CD4-positive, CD25-positive, alpha-beta regulatory T cell (primary cell): ENCODE measurements at regions not wholly inside any gene's neighbourhood (a gene's known extent, or its start where the extent isn't known, plus 50 kb on each side); places are given as distances from the start of the nearest gene placed in this dataset.

ENCODE experiments used
- ATAC-seq, 2 donors: fragments of 150-1000 bp; cut with Tn5 transposase; one replicate each; pipeline ENCODE4 v1.10.0; 2021; ENCODE audit warnings: low read depth in 2 of 2, moderate number of reproducible peaks in 2 of 2, moderate library complexity in 1 of 2
- DNase-seq, 3 donors: peaks; one replicate each; pipeline versions ENCODE4 v3.0.0 to v3.0.0-alpha.2; 2012 to 2022; ENCODE audit warnings: mixed read lengths in 1 of 3
- H3K27ac ChIP-seq: one replicate; pipeline ENCODE4 v1.7.0; 2013; ENCODE audit warnings: mild to moderate bottlenecking, low read length; ENCODE audit not compliant: insufficient read depth, poor library complexity, severe bottlenecking
- H3K27me3 ChIP-seq: one replicate; pipeline ENCODE4 v1.7.0; 2013; ENCODE audit warnings: low read length; ENCODE audit not compliant: control insufficient read depth, insufficient read depth
- H3K36me3 ChIP-seq: one replicate; pipeline ENCODE4 v1.7.0; 2013; ENCODE audit warnings: mild to moderate bottlenecking, low read length, moderate library complexity; ENCODE audit not compliant: control insufficient read depth, insufficient read depth
- H3K4me1 ChIP-seq: 2 replicates; pipeline ENCODE4 v1.7.0; 2013; ENCODE audit warnings: mild to moderate bottlenecking, low read length; ENCODE audit not compliant: insufficient read depth, control insufficient read depth, poor library complexity, severe bottlenecking
- H3K4me3 ChIP-seq: one replicate; pipeline ENCODE4 v1.7.0; 2013; ENCODE audit warnings: low read depth, mild to moderate bottlenecking, low read length, moderate library complexity
- H3K9me3 ChIP-seq, 2 experiments: 1 replicate in 1 of 2; 2 replicates in 1 of 2; pipeline ENCODE4 v1.7.0; 2013; ENCODE audit warnings: low read length in 2 of 2, mild to moderate bottlenecking in 1 of 2, moderate library complexity in 1 of 2; ENCODE audit not compliant: control insufficient read depth in 2 of 2
- H3K27ac Mint-ChIP-seq, 3 donors: one replicate each; pipeline ENCODE4 v1.8.0; 2020 to 2022; ENCODE audit warnings: mild to moderate bottlenecking in 3 of 3, mixed read lengths in 3 of 3, moderate library complexity in 2 of 3
- H3K27me3 Mint-ChIP-seq: one replicate; pipeline ENCODE4 v1.8.0; 2022; ENCODE audit warnings: mild to moderate bottlenecking, mixed read lengths
- H3K36me3 Mint-ChIP-seq: one replicate; pipeline ENCODE4 v1.8.0; 2020; ENCODE audit warnings: mixed read lengths
- H3K4me1 Mint-ChIP-seq, 4 donors: one replicate each; pipeline ENCODE4 v1.8.0; 2020 to 2022; ENCODE audit warnings: mixed read lengths in 4 of 4, mild to moderate bottlenecking in 1 of 4
- H3K4me3 Mint-ChIP-seq, 4 donors: one replicate each; pipeline ENCODE4 v1.8.0; 2020 to 2022; ENCODE audit warnings: mild to moderate bottlenecking in 4 of 4, mixed read lengths in 4 of 4, moderate library complexity in 3 of 4
- H3K9me3 Mint-ChIP-seq, 7 donors: one replicate each; pipeline ENCODE4 v1.8.0; 2020 to 2022; ENCODE audit warnings: mixed read lengths in 7 of 7, mild to moderate bottlenecking in 3 of 7, moderate library complexity in 2 of 7

- no peak overlapping the region for H3K4me3 ChIP-seq
- H3K27ac Mint-ChIP-seq, result no peak overlapping the region
- peaks cover 20% of the 10 kb centered on the region for H3K27me3 ChIP-seq
- H3K27me3 Mint-ChIP-seq, result peaks cover 49% of the 10 kb centered on the region
- H3K9me3 Mint-ChIP-seq, result peaks cover 0 to 2% (median 0%) of the 10 kb centered on the region in 7 donors
- H3K27ac ChIP-seq, result no peak overlapping the region
- peaks cover 5% of the 10 kb centered on the region for H3K4me1 ChIP-seq
- H3K36me3 Mint-ChIP-seq, result no peaks in the 10 kb centered on the region
- no peak overlapping the region for H3K4me3 Mint-ChIP-seq
- no peaks in the 10 kb centered on the region for H3K9me3 ChIP-seq
- H3K36me3 ChIP-seq, result no peaks in the 10 kb centered on the region
- DNase-seq (no peak), ATAC-seq (no peak)
- peaks cover 0 to 28% (median 2%) of the 10 kb centered on the region in 4 donors for H3K4me1 Mint-ChIP-seq
Measured at GRCh38 chr1:181314010-181314409, 169.3 kb upstream of the CACNA1E start.

- H3K4me3 Mint-ChIP-seq, result no peak overlapping the region
- H3K4me1 ChIP-seq, result peaks cover 5% of the 10 kb centered on the region
- H3K9me3 ChIP-seq, result no peaks in the 10 kb centered on the region
- H3K4me1 Mint-ChIP-seq, result peaks cover 0 to 29% (median 2%) of the 10 kb centered on the region in 4 donors
- ATAC-seq (no peak), DNase-seq (no peak)
- peaks cover 0 to 2% (median 0%) of the 10 kb centered on the region in 7 donors for H3K9me3 Mint-ChIP-seq
- H3K36me3 Mint-ChIP-seq, result no peaks in the 10 kb centered on the region
- H3K27ac ChIP-seq, result no peak overlapping the region
- no peak overlapping the region for H3K27ac Mint-ChIP-seq
- no peak overlapping the region for H3K4me3 ChIP-seq
- peaks cover 29% of the 10 kb centered on the region for H3K27me3 ChIP-seq
- no peaks in the 10 kb centered on the region for H3K36me3 ChIP-seq
- peaks cover 57% of the 10 kb centered on the region for H3K27me3 Mint-ChIP-seq
Measured at GRCh38 chr1:181314959-181315358, 168.4 kb upstream of the CACNA1E start.

DNA sequence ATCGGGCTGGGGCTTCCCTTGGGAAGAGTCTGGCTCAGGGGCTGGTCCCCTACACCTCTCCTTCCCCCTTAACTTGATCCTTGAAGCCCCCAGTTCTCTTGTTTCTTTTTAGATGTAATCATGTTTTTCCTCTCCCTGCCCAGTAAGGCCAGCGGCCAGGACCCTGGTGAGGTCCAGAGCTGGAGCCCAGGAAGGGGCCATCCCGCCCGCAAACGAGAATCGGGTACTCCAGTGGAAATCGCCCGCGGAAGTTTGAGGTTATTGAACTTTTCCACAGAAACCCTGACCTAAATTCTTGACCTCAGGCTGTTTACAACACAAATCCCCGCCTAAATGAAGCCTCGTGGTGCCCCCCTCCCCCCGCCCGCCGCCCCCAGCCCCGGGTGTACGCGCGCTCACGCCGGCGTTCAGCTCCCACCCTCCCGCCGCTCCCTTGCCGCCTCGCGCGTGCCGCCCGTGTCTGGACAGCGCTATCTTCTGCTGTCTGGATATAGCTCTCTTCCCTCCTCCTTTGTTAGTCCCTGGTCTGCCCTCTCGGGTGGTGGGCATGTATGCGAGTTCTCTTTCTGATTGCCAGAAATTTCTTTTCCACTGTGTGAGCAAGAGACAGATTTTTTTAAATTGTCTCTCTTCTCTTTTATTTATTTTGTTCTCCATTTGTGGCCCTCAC, 165.9 kb upstream of the CACNA1E start:
- peaks cover 65% of the 10 kb centered on the region for H3K27me3 Mint-ChIP-seq
- no peak overlapping the region for H3K27ac Mint-ChIP-seq
- H3K27ac ChIP-seq, result no peak overlapping the region
- no peaks in the 10 kb centered on the region for H3K36me3 Mint-ChIP-seq
- peaks cover 34% of the 10 kb centered on the region for H3K27me3 ChIP-seq
- no peak for DNase-seq
- ATAC-seq, result no peak
- peaks cover 0 to 29% (median 2%) of the 10 kb centered on the region in 4 donors for H3K4me1 Mint-ChIP-seq
- no peaks in the 10 kb centered on the region for H3K36me3 ChIP-seq
- H3K4me3 Mint-ChIP-seq, result peak overlapping the region in 3 of 4 donors; percentile 30 to 76 (median 41)
- peaks cover 5% of the 10 kb centered on the region for H3K4me1 ChIP-seq
- no peak overlapping the region for H3K4me3 ChIP-seq
- H3K9me3 Mint-ChIP-seq, result no peaks in the 10 kb centered on the region
- H3K9me3 ChIP-seq, result no peaks in the 10 kb centered on the region

DNA sequence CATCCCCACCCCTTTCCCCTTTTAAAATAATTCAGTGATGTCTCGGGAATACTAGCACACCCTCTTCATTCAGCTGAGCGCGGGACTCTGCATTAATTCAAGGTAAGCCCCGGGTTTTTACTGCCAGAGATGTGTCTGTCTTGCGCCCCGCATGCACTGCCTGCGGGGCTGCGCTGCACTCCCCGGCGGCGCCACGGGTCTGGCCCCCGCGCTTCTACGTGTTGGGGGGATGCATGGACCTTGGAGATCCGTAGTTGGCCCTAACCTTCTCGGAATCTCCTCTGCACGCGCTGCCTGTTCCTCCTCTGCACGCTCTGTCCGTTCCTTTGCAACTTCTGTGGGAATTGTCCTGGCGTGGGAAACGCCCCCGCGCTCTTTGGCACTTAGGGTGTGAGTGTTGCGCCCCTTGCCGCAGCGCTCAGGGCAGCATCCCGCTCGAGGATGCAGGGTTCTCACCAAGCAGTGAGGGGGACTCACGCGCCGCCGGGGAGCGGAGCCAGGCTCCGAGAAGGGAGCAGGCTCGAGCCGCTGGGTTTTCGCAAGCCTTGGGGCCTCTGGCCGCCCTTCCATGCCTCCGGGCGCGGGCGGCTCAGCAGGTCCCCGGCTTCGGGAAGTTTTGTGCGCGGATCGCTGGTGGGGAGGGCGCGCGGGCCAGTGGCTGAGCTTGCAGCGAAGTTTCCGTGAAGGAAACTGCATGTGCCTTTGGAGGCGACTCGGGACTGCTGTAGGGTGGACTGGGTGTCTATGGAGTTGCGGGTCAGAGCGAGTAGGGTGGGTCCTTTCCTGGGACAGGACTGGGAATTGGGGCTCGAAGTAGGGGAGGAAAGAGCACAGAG, 165.1 kb upstream of the CACNA1E start:
- H3K4me3 ChIP-seq, result no peak overlapping the region
- DNase-seq (no peak), ATAC-seq (peak in 1 of 2 donors; percentile 46)
- H3K27me3 Mint-ChIP-seq, result peaks cover 62% of the 10 kb centered on the region
- H3K36me3 ChIP-seq, result no peaks in the 10 kb centered on the region
- H3K4me1 ChIP-seq, result peaks cover 5% of the 10 kb centered on the region
- H3K4me1 Mint-ChIP-seq, result peaks cover 0 to 29% (median 2%) of the 10 kb centered on the region in 4 donors
- H3K4me3 Mint-ChIP-seq, result peak overlapping the region in 3 of 4 donors; percentile 41 to 83 (median 82)
- no peaks in the 10 kb centered on the region for H3K9me3 Mint-ChIP-seq
- no peaks in the 10 kb centered on the region for H3K9me3 ChIP-seq
- H3K27ac ChIP-seq, result no peak overlapping the region
- no peaks in the 10 kb centered on the region for H3K36me3 Mint-ChIP-seq
- H3K27me3 ChIP-seq, result peaks cover 34% of the 10 kb centered on the region
- no peak overlapping the region for H3K27ac Mint-ChIP-seq

- DNase-seq (no peak), ATAC-seq (no peak)
- Histone ChIP-seq H3K4me3 (no peak overlapping the region), H3K36me3 (no peaks in the 10 kb centered on the region), H3K27ac (no peak overlapping the region), H3K4me1 (peaks cover 5% of the 10 kb centered on the region), H3K9me3 (no peaks in the 10 kb centered on the region), H3K27me3 (peaks cover 31% of the 10 kb centered on the region)
- no peak overlapping the region for H3K27ac Mint-ChIP-seq
- H3K27me3 Mint-ChIP-seq, result peaks cover 62% of the 10 kb centered on the region
- H3K4me3 Mint-ChIP-seq, result peak overlapping the region in 2 of 4 donors; percentile 82 to 83
- H3K9me3 Mint-ChIP-seq, result no peaks in the 10 kb centered on the region
- no peaks in the 10 kb centered on the region for H3K36me3 Mint-ChIP-seq
- peaks cover 0 to 29% (median 2%) of the 10 kb centered on the region in 4 donors for H3K4me1 Mint-ChIP-seq
Measured at GRCh38 chr1:181318858-181319235, 164.5 kb upstream of the CACNA1E start.

- H3K27me3 ChIP-seq, result peaks cover 23% of the 10 kb centered on the region
Measured at GRCh38 chr1:181319907-181320306, 163.4 kb upstream of the CACNA1E start.

GRCh38 chr1:181324797-181325616, 158.3 kb upstream of the CACNA1E start:
- ATAC-seq, result peak; percentile 77 to 86
- no peak overlapping the region for H3K4me3 Mint-ChIP-seq

More at GRCh38 chr1:181319907-181320306, 163.4 kb upstream of the CACNA1E start:
- Histone ChIP-seq H3K9me3 (no peaks in the 10 kb centered on the region), H3K27ac (no peak overlapping the region), H3K4me3 (no peak overlapping the region), H3K4me1 (peaks cover 5% of the 10 kb centered on the region), H3K36me3 (no peaks in the 10 kb centered on the region)
- ATAC-seq (no peak), DNase-seq (no peak)
- Mint-ChIP-seq H3K36me3 (no peaks in the 10 kb centered on the region), H3K4me3 (no peak overlapping the region), H3K27me3 (peaks cover 57% of the 10 kb centered on the region), H3K4me1 (peaks cover 0 to 23% (median 2%) of the 10 kb centered on the region in 4 donors), H3K9me3 (no peaks in the 10 kb centered on the region), H3K27ac (no peak overlapping the region)

More at GRCh38 chr1:181324797-181325616, 158.3 kb upstream of the CACNA1E start:
- Mint-ChIP-seq H3K9me3 (peaks cover 0 to 4% (median 0%) of the 10 kb centered on the region in 7 donors), H3K36me3 (no peaks in the 10 kb centered on the region), H3K27ac (no peak overlapping the region), H3K4me1 (peaks cover 0 to 6% (median 3%) of the 10 kb centered on the region in 4 donors), H3K27me3 (peaks cover 19% of the 10 kb centered on the region)
- Histone ChIP-seq H3K27ac (no peak overlapping the region), H3K4me1 (peaks cover 4% of the 10 kb centered on the region), H3K27me3 (peaks cover 5% of the 10 kb centered on the region), H3K36me3 (no peaks in the 10 kb centered on the region), H3K9me3 (no peaks in the 10 kb centered on the region), H3K4me3 (no peak overlapping the region)
- peak in 1 of 3 donors; percentile 22 for DNase-seq
